Erythroblast (primary cell): ENCODE measurements at regions not wholly inside any gene's neighbourhood (a gene's known extent, or its start where the extent isn't known, plus 50 kb on each side); places are given as distances from the start of the nearest gene placed in this dataset.

ENCODE experiments used
- GATA1 ChIP-seq: IDR thresholded peaks from 2 replicates; pipeline ENCODE4 v1.6.1; 2011; ENCODE audit warnings: low read depth, mild to moderate bottlenecking, control low read depth, low read length, moderate library complexity
- POLR2A ChIP-seq: IDR thresholded peaks from 2 replicates; pipeline ENCODE4 v1.6.1; 2011; ENCODE audit warnings: mild to moderate bottlenecking, low read length

- TF ChIP-seq POLR2A = no peak
- no peak for TF ChIP-seq GATA1
Observed at GRCh38 chr11:97844016-97844415, 1176.7 kb upstream of the CNTN5 start.
